Endodermal cell (in vitro differentiated cells): ENCODE measurements at regions not wholly inside any gene's neighbourhood (a gene's known extent, or its start where the extent isn't known, plus 50 kb on each side); places are given as distances from the start of the nearest gene placed in this dataset.

Experiments
- DNase-seq: peaks from one replicate; pipeline ENCODE4 v3.0.0-alpha.2; 2017
- H3K27ac ChIP-seq: 2 replicates; pipeline ENCODE4 v1.5.1; 2013; ENCODE audit warnings: mild to moderate bottlenecking, low read depth, low read length, moderate library complexity
- H3K27me3 ChIP-seq: 2 replicates; pipeline ENCODE4 v1.6.1; 2013; ENCODE audit warnings: mild to moderate bottlenecking, low read length, moderate library complexity; ENCODE audit not compliant: insufficient read depth, control insufficient read depth, poor library complexity, severe bottlenecking
- H3K36me3 ChIP-seq: 2 replicates; pipeline ENCODE4 v1.7.0; 2013; ENCODE audit warnings: mild to moderate bottlenecking, low read length, moderate library complexity; ENCODE audit not compliant: control insufficient read depth, insufficient read depth
- H3K4me1 ChIP-seq: one replicate; pipeline ENCODE4 v1.7.0; 2013; ENCODE audit warnings: low read length; ENCODE audit not compliant: control insufficient read depth, insufficient read depth
- H3K4me3 ChIP-seq: 2 replicates; pipeline ENCODE4 v1.5.1; 2013; ENCODE audit warnings: mild to moderate bottlenecking, low read length, moderate library complexity
- H3K9ac ChIP-seq: 2 replicates; pipeline ENCODE4 v1.6.1; 2013; ENCODE audit warnings: mild to moderate bottlenecking, low read length, moderate library complexity; ENCODE audit not compliant: poor library complexity, severe bottlenecking; ENCODE audit errors: extremely low read depth
- H3K9me3 ChIP-seq: 2 replicates; pipeline ENCODE4 v1.6.1; 2013; ENCODE audit warnings: mild to moderate bottlenecking, low read length, moderate library complexity; ENCODE audit not compliant: control insufficient read depth
- H3K27ac Mint-ChIP-seq: 2 replicates; pipeline ENCODE4 v1.8.0; 2020; ENCODE audit warnings: mixed read lengths
- H3K27me3 Mint-ChIP-seq: 2 replicates; pipeline ENCODE4 v1.8.0; 2021; ENCODE audit warnings: mild to moderate bottlenecking, mixed read lengths; ENCODE audit not compliant: insufficient read depth
- H3K36me3 Mint-ChIP-seq: 2 replicates; pipeline ENCODE4 v1.8.0; 2020; ENCODE audit warnings: low read depth, mixed read lengths
- H3K4me1 Mint-ChIP-seq: 2 replicates; pipeline ENCODE4 v1.8.0; 2020; ENCODE audit warnings: mixed read lengths
- H3K4me3 Mint-ChIP-seq: 2 replicates; pipeline ENCODE4 v1.8.0; 2020; ENCODE audit warnings: mild to moderate bottlenecking, moderate library complexity, mixed read lengths
- H3K9me3 Mint-ChIP-seq: 2 replicates; pipeline ENCODE4 v1.8.0; 2020; ENCODE audit warnings: mild to moderate bottlenecking, mixed read lengths
- CTCF ChIP-seq: fragments of 200-600 bp; sonication (generic); conservative IDR thresholded peaks from 2 replicates; pipeline ENCODE4 v1.5.0; 2021; ENCODE audit warnings: antibody characterized with exemption, mild to moderate bottlenecking
- WGBS, 2 experiments: methylation state at CpG; one replicate each; pipeline versions ENCODE4 v1.1.5 to v1.1.7; 2013; ENCODE audit warnings: missing lambda C conversion rate in 2 of 2, mixed read lengths in 1 of 2; ENCODE audit not compliant: insufficient coverage in 1 of 2, insufficient read length in 1 of 2; 5-methylcytosine and 5-hydroxymethylcytosine counted together

GRCh38 chr2:83725735-83726134, 733.3 kb downstream of the SUCLG1 start:
- Mint-ChIP-seq H3K27me3 (no peaks in the 10 kb centered on the region), H3K36me3 (no peaks in the 10 kb centered on the region), H3K4me1 (no peaks in the 10 kb centered on the region), H3K4me3 (no peak overlapping the region), H3K27ac (no peak overlapping the region), H3K9me3 (no peaks in the 10 kb centered on the region)
- Histone ChIP-seq H3K36me3 (no peaks in the 10 kb centered on the region), H3K4me1 (no peaks in the 10 kb centered on the region), H3K27ac (no peak overlapping the region), H3K4me3 (no peak overlapping the region), H3K27me3 (no peaks in the 10 kb centered on the region), H3K9ac (no peak overlapping the region), H3K9me3 (no peaks in the 10 kb centered on the region)
- no peak for DNase-seq
- TF ChIP-seq CTCF = no peak

GRCh38 chr2:83705146-83705545, 753.9 kb downstream of the SUCLG1 start:
- H3K27me3 ChIP-seq = no peaks in the 10 kb centered on the region
- H3K9me3 ChIP-seq = no peaks in the 10 kb centered on the region
- 100% methylated on average over 1 of the region's 1 CpG; no CpG with 5 or more reads in 1 of the 2 experiments for WGBS, 2 experiments

GRCh38 chr2:83703598-83703997, 755.5 kb downstream of the SUCLG1 start:
- Histone ChIP-seq H3K9me3 (no peaks in the 10 kb centered on the region), H3K36me3 (no peaks in the 10 kb centered on the region), H3K9ac (no peak overlapping the region), H3K4me1 (no peaks in the 10 kb centered on the region), H3K4me3 (no peak overlapping the region), H3K27me3 (no peaks in the 10 kb centered on the region), H3K27ac (no peak overlapping the region)
- Mint-ChIP-seq H3K27ac (no peak overlapping the region), H3K36me3 (no peaks in the 10 kb centered on the region), H3K4me1 (no peaks in the 10 kb centered on the region), H3K9me3 (no peaks in the 10 kb centered on the region), H3K4me3 (no peak overlapping the region), H3K27me3 (no peaks in the 10 kb centered on the region)
- 79 to 100% methylated on average over 1 of the region's 1 CpG for WGBS, 2 experiments
- DNase-seq = no peak
- no peak for TF ChIP-seq CTCF

More at GRCh38 chr2:83705146-83705545, 753.9 kb downstream of the SUCLG1 start:
- no peaks in the 10 kb centered on the region for H3K36me3 Mint-ChIP-seq
- H3K9me3 Mint-ChIP-seq = no peaks in the 10 kb centered on the region
- no peak overlapping the region for H3K4me3 Mint-ChIP-seq
- DNase-seq = no peak
- H3K27me3 Mint-ChIP-seq = no peaks in the 10 kb centered on the region
- Histone ChIP-seq H3K27ac (no peak overlapping the region), H3K36me3 (no peaks in the 10 kb centered on the region), H3K9ac (no peak overlapping the region), H3K4me3 (no peak overlapping the region), H3K4me1 (no peaks in the 10 kb centered on the region)
- no peaks in the 10 kb centered on the region for H3K4me1 Mint-ChIP-seq
- no peak overlapping the region for H3K27ac Mint-ChIP-seq
- TF ChIP-seq CTCF = no peak
